ENCODE measurements at regions not wholly inside any gene's neighbourhood (a gene's known extent, or its start where the extent isn't known, plus 50 kb on each side); places are given as distances from the start of the nearest gene placed in this dataset.

DNA sequence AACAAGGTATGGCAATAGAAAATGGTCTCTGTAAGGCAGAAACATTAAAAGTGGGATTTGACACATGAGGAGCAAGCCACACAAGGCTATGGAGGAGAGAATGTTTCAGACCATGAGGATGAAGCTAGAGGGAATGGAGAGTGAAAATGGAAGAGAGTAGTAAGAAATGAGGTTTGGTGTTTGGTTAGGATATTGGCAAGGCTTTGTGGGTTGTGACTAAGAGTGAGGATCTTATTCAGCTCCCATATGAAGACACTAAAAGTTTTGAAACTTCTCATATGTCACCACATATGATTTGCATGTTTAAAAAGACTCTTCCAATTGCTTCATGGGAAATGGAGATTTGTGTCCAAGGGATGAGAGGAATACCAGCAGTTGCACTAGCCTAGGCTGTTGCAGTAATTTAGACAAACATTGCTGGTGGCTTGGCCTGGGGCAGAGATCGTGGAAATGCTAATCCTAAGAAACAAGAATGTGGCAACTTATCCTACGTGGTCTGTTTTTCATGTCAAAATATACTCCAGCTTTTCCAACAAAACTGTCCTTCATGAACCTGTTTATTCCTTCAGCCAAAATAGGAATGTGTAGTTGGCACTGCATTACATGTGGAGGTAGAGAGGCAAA is 749.0 kb downstream of the PDCD6IP start:
- Histone ChIP-seq H3K4me3 (ENCODE audit: low read depth, low read length) (no peak overlapping the region), H3K27me3 (ENCODE audit: control insufficient read depth, insufficient read depth, low read length) (no peaks in the 10 kb centered on the region), H3K36me3 (ENCODE audit: control insufficient read depth, insufficient read depth, low read length) (no peaks in the 10 kb centered on the region)
- DNase-seq (ENCODE audit: low read depth), result no peak
- no peak for TF ChIP-seq CTCF (IDR thresholded peaks at IDR 0.05; ENCODE audit: insufficient read depth, low read depth, low read length)
- CTCF ChIA-PET, result no interaction called here
- POLR2A ChIA-PET, result no interaction called here

GRCh38 chr3:34567266-34567665 is 768.8 kb downstream of the PDCD6IP start:
- CTCF ChIA-PET, result interaction anchor here (0.7 kb wide), 1 partner anchor 83 kb away, joined by 3 read pairs; no protein-coding TSS in a partner anchor
- TF ChIP-seq CTCF (IDR thresholded peaks at IDR 0.05; ENCODE audit: insufficient read depth, low read depth, low read length), result no peak
- POLR2A ChIA-PET, result no interaction called here
- DNase-seq (ENCODE audit: low read depth), result no peak
- Histone ChIP-seq H3K4me3 (ENCODE audit: low read depth, low read length) (no peak overlapping the region), H3K27me3 (ENCODE audit: control insufficient read depth, insufficient read depth, low read length) (no peaks in the 10 kb centered on the region), H3K36me3 (ENCODE audit: control insufficient read depth, insufficient read depth, low read length) (no peaks in the 10 kb centered on the region)

DNA sequence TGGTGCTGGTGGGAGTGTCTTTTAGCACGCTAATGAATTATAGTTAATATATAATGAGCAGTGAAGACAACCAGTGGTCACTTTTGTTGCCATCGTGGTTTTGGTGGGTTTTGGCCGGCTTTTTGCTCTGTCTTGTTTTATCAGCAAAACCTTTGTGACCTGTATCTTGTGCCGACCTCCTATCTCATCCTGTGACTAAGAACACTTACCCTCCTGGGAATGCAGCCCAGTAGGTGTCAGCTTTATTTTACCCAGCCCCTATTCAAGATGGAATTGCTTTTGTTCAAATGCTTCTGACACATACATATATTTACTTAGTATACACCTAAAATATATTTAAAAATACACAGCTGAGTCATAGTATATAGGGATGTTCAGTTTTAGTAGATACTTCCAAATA is 770.3 kb downstream of the PDCD6IP start:
- H3K4me3 ChIP-seq (ENCODE audit: low read depth, low read length), result no peak overlapping the region
- H3K27me3 ChIP-seq (ENCODE audit: control insufficient read depth, insufficient read depth, low read length), result no peaks in the 10 kb centered on the region
- H3K36me3 ChIP-seq (ENCODE audit: control insufficient read depth, insufficient read depth, low read length), result no peaks in the 10 kb centered on the region
- POLR2A ChIA-PET, result no interaction called here
- CTCF ChIA-PET, result no interaction called here
- TF ChIP-seq CTCF (IDR thresholded peaks at IDR 0.05; ENCODE audit: insufficient read depth, low read depth, low read length), result no peak
- no peak for DNase-seq (ENCODE audit: low read depth)

DNA sequence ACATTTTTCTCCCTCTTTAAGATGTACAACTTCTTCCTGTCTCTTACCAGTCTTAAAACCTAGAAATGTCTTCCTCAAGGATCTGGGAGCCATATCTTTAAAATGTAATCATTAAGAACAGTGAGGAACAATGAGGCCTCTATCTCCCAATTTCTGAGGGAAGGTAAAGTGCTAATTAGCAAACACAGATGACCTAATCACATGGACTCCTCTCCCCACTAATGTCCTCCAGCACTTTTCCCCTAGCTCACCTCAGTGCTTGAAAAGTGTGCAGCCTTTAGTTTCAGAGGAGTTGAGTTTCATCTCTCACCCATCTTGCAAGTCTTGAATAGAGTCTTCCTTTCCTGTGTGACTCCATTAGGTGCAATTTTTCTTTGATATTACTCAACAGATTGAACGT is 771.0 kb downstream of the PDCD6IP start:
- ChIA-PET POLR2A (no interaction called here), CTCF (no interaction called here)
- no peak for TF ChIP-seq CTCF (IDR thresholded peaks at IDR 0.05; ENCODE audit: insufficient read depth, low read depth, low read length)
- Histone ChIP-seq H3K36me3 (ENCODE audit: control insufficient read depth, insufficient read depth, low read length) (no peaks in the 10 kb centered on the region), H3K4me3 (ENCODE audit: low read depth, low read length) (no peak overlapping the region), H3K27me3 (ENCODE audit: control insufficient read depth, insufficient read depth, low read length) (no peaks in the 10 kb centered on the region)
- DNase-seq (ENCODE audit: low read depth), result no peak

DNA sequence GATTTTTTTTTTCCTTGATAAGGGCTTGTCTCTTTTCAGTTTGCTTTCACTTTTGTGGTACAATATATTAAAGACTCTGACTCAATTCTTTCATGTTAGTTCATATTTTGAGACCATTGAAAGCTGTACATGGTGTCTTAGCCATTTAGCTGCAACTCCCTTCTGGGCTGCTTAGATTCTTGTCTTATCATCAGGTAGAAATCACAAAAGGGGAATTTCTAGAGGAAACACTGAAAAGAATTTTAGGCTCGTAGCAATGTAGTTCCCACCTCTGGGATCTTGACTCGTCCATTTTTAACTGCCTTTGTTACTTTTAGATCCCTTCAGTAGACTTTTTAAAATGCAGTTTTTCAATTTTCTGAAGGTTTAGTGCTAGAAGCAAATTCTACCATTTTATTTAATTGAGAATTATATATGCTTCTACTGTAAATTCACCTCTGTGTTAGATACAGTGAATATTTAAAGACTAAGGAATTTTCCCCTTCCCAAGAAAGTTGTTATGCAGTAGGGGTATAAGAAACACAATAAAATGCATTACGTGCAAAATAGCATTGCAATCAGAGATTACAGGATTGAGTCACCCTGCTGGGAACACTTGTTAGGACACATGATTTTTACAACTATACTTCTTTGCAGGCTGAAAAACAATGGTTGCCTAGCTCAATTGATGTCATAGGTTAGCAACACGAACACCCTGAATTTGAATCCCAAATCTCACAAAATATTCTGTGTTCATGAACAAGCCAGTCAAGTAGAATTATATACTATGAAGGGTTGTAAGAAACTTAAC is 772.7 kb downstream of the PDCD6IP start:
- no peak for TF ChIP-seq CTCF (IDR thresholded peaks at IDR 0.05; ENCODE audit: insufficient read depth, low read depth, low read length)
- Histone ChIP-seq H3K27me3 (ENCODE audit: control insufficient read depth, insufficient read depth, low read length) (no peaks in the 10 kb centered on the region), H3K36me3 (ENCODE audit: control insufficient read depth, insufficient read depth, low read length) (no peaks in the 10 kb centered on the region), H3K4me3 (ENCODE audit: low read depth, low read length) (no peak overlapping the region)
- ChIA-PET POLR2A (no interaction called here), CTCF (no interaction called here)
- no peak for DNase-seq (ENCODE audit: low read depth)

Data from BJ (cell line).